Islet precursor cell (in vitro differentiated cells): ENCODE measurements at regions not wholly inside any gene's neighbourhood (a gene's known extent, or its start where the extent isn't known, plus 50 kb on each side); places are given as distances from the start of the nearest gene placed in this dataset.

ENCODE experiments used
- DNase-seq: peaks from one replicate; pipeline ENCODE4 v3.0.0-alpha.2; 2018

DNA sequence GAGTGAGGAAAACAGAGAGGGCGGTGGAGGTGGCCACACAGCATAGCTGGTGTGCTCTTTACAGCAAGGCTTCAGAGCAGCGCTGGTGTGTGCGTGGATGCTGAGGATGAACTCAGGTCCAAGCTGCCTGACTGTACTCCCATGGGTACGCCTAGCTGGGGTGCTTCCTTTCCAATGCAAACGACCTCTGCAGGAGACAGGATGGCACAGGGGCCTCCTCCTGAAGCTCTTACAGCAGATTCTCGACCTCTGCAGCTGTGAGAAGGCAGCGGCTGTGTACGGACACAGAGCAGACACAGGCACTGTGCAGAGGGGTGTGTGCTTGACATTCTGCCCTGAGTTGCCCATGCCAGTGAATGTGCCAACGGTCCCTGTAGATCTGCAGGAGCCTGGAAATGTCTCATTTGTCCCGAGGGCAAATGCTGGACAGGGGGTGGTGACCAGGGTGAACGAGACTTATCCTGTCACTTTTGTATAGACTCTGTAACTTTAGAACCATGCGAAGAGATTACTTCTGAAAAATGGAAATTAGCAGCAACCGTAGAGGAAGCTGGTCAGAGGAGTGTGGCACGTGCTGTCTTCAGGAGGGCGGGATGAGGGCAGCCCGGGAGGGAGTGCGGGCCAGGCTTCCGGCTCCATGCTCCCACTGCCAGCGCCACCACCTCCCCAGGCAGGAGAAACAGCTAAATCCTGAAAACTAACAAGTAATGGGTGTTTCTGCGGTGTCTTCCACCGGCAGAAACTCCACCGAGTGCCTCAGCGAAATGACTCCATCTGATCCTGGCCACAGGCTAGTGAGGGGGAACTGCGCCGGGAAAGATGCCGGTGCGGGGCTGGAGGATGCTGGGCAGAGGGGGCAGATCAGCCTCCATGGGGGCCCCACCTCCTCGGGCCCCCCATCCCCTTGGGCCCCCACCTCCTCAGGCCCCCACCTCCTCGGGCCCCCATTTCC, 120.9 kb upstream of the RPS6KA2 start:
- peak; percentile 32 for DNase-seq

DNA sequence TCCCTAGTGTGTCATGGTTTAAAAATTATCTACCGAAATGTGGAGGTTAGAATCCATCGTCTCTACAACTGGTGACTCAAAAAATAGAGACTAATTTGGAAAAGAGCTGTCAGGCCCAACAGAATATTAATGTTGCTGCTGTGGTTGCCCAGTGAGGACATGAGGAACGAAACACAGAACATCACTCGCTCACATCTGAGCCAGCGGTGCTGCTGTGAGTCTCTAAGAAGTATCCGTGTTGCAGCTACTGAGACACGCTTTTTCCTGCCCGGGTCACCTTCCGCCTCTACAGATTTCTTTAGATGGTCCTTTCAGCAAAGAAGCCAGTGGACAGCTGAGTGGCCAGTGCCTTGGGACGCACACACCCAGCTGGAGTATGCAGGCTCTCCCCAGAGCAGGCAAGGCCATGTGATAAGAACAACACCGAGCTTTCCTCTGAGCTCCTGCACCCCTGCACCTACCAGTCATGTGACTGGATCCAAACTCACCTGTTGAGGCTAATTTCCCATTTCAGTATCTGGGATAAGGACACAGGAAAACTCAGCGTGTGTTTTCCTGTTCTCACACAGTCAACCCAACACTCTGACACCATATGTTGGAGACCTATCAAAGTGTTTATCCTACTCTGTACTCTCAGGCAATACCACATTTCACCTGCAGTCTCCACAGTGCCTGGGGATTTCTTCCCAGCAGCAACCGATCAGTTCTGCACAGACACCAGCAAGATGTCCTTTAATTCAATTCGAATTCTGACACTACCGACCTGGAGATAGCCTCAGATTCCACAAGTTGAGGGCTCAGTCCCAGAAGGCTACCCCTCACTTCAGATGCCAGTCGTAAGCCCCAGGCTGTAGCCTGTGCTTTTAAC, 119.0 kb upstream of the RPS6KA2 start:
- peak; percentile 51 for DNase-seq

- DNase-seq = peak; percentile 69
These were observed 117.4 kb upstream of the RPS6KA2 start for GRCh38 chr6:166744223-166745134.

- DNase-seq = peak; percentile 41
These were observed 116.6 kb upstream of the RPS6KA2 start for GRCh38 chr6:166743406-166744222.

DNA sequence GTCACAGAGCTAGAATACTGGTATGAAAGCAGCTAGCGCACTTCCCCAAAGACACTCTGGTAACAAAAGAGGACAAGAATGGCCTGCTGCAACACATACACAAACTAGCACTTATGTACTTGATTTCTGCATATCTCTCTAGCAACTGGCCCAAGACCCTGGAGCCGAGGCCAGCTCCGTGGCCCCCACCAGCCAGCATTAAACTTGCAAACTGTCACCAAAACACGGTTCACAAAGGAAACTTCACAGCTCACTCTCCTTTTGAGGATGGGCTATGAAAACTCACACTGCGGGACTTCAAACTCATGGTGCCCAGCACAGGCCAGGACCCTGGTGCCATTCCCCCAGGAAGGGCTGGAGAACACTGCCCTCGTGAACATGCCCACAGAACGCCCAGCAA, 115.9 kb upstream of the RPS6KA2 start:
- peak; percentile 22 for DNase-seq

- DNase-seq = peak; percentile 38
These were observed 112.9 kb upstream of the RPS6KA2 start for GRCh38 chr6:166739976-166740318.

DNA sequence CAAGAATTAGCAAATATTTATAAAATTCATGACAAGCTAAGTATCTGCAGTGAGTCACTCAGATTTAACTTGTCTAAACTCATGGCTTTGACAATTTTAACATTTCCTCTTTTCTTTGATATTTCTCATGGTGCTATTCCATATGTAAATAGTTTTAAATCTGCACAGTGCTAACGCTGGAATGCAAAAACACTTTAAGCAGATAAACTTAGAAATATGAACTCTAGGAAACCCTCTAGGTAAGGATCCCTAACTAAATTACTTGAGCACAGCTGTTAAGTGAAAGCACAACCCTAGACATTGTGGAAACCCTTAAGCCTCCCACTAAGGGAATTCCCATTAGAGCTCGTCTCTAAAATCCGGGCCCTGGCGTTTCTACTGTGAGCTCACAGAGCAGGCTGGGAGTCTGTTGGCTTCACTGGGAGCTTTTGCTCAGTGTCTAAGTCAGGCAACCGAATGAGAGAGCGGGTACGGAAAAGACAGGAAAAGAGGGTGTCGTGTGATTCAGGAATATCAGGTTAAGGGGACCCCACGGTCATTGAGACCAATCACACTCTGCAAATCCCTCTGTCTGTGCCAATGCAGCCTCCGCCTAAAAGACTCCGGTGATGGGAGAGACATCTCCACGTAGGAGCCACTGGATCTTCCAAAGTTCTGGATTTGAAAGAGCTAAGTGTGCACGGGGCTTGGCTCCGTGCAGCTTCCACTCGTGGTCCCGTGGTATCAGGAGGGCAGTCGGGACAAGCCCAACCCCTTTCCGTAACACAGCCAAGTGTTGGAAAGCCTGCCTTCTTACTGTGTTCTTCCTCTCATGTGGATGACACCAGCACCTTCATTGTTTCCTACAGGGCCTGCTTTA, 112.3 kb upstream of the RPS6KA2 start:
- DNase-seq = peak; percentile 55

DNA sequence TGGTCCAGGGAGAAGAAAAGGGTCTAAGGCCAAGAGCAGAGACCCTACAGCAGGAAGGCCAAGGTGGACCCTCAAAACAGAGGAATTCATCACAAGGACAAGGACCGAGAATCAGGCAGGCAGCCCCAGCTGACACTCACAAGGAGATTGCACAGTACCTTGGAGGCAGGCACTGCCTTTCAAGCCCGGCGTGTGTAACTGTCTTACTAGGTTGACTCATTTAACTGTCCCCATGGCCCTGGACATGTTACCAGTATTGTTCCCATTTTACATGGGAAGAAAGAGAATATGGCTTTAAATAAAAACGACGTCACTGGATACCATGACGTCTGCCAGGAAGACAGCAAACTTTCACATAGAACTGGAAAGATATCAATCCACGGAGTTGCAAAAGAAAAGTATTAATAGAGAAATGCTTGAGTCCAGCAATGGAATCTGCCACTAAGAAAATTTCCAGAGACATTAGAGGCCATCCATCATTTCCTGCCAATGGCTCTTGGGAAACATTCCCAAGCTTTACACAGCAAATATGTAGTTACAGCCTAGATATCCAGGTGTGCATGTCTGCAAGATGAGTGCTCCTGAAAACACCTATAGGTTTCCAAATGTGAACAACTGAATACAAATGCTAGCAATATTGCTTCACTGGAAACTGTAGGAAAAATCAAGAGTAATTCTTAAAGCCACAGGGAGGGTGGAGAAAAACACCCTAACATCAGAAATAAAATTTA, 111.5 kb upstream of the RPS6KA2 start:
- DNase-seq = peak; percentile 63

GRCh38 chr6:166737261-166737660, 110.2 kb upstream of the RPS6KA2 start:
- peak; percentile 49 for DNase-seq

DNA sequence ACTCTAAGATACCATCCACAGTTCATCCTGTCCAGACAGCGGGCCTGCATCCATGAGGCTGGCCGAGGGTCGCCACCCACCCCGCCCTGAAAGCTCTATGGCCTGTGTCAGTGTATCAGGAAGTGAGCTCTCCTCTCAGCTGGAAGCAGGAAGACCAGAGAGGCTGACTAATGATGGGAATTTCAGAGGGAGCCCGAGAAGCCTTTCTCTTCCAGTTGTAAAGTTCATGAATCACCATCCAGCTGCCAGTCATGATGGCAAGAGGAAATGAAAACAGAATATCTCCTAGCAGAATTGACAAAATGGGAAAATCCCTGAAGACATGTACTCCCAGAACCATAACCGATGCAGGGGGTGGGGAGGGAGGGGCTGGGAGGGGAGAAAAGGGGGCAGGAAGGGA, 109.6 kb upstream of the RPS6KA2 start:
- DNase-seq = peak; percentile 82

DNA sequence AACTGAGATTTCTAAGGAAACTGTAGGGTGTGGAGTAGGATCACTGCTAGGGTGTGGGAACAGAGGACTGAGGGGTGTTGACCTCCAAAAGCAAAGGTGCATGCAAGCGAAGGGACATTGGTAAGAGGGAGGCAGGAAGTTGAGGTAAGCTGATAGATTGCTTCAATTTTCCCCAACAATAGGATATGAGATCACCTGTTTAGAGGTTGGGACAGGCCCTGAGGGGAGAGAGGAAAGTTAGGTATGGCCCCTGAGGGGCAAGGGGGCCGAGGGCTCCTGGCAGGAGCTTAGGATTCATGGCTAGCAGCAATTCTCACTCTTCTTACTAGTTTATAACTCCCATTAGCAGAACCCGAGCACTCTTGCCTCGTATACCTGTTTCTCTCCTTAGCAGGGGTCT, 106.8 kb upstream of the RPS6KA2 start:
- DNase-seq = peak; percentile 37

GRCh38 chr6:166729658-166730057, 102.6 kb upstream of the RPS6KA2 start:
- no peak for DNase-seq

GRCh38 chr6:166728884-166729530, 102.0 kb upstream of the RPS6KA2 start:
- DNase-seq = peak; percentile 87

DNA sequence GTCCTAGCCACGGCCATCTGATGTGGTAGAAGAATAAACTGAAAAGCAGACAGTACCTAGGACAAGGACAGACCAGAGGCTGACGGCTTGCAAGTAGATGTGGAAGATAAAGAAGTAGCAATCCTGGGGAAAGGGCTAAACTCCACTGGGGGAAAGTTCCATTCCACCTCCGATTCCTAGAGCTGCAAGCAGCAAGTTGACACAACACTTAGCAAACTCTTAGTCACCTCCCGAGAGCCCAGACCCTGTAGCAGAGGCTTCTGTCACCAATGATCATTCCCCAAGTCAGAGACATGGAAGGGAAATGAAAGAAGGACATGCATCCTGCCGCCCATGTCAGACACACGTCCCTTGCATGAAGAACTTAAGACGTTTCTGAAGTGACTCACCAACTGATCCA, 99.2 kb upstream of the RPS6KA2 start:
- DNase-seq = no peak

DNA sequence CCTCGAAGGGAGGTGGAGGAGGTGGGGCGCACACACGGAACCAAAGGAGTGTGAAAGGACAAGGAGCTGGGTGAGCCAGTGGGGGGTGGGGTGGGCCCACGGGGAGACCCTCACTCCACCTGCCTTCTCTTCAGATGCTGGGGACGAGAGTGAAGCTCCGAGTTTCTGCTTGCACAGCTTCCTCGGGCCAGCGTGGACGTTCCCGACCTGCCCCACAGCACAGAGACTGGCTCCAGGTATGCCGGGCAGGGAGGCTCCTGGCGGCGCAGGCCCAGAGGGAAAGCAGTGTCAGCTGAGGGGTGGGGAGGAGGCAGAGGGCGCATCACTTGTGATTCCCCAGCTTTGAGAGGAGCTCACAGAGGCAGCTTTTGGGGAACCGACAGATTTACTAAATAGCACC, 98.5 kb upstream of the RPS6KA2 start:
- DNase-seq = no peak

GRCh38 chr6:166724576-166724975, 97.5 kb upstream of the RPS6KA2 start:
- no peak for DNase-seq

GRCh38 chr6:166722785-166723184, 95.7 kb upstream of the RPS6KA2 start:
- DNase-seq = no peak

DNA sequence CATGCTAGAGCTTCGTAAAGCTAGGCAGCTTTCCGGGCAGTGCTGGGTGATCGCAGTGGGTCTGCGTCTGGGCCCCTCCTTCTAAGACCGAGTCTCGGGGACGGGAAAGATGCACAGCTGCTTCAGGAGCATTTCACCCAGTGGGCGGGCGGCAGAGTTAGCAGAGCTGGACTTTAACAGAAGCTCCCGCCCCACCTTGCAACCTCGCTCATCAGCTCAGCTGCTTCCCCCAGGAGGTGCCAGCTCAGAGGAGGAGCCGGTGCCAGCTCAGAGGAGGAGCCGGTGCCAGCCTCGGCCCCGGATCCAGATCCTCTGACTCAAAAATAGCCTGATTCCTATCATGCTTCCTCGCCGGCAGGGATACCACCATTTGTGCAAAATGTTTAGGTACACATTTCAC, 94.5 kb upstream of the RPS6KA2 start:
- DNase-seq = no peak

- no peak for DNase-seq
These were observed 93.8 kb upstream of the RPS6KA2 start for GRCh38 chr6:166720856-166721255.

DNA sequence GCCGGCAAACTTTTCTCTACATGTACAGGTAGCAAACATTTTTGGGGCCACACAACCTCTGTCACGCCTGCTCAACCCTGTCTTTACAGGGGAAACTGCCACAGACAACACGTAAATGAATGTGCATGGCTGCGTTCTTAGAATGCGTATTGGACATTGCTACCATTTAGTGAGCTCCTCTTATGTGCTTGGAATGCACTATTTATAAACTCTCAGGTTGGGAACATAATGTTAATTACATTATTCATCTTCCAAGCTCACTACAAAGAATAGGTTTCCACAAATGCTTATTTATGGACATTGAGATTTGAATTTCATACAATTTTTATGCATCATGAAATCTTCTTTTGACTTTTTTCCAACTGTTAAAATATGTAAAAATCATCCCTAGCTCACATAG, 92.0 kb upstream of the RPS6KA2 start:
- DNase-seq = no peak
